Germinal center (tissue), 1 donor: ENCODE measurements at regions not wholly inside any gene's neighbourhood (a gene's known extent, or its start where the extent isn't known, plus 50 kb on each side); places are given as distances from the start of the nearest gene placed in this dataset.

Experiments used
- DNase-seq: peaks from one replicate; pipeline ENCODE4 v3.0.0; 2012; ENCODE audit warnings: mixed read lengths, low spot score

- DNase-seq = no peak
Measured at GRCh38 chr11:115556984-115557383, 52.8 kb upstream of the CADM1 start.

- no peak for DNase-seq
Measured at GRCh38 chr11:115555336-115556090, 51.3 kb upstream of the CADM1 start.
